H1 (cell line): ENCODE measurements at regions not wholly inside any gene's neighbourhood (a gene's known extent, or its start where the extent isn't known, plus 50 kb on each side); places are given as distances from the start of the nearest gene placed in this dataset.

Experiments
- ATF2 ChIP-seq: IDR thresholded peaks from 2 replicates; pipeline ENCODE4 v1.6.1; 2012; ENCODE audit warnings: low read length, inconsistent platforms
- CREB1 ChIP-seq: IDR thresholded peaks from 2 replicates; pipeline ENCODE4 v1.6.1; 2012; ENCODE audit warnings: inconsistent platforms
- EP300 ChIP-seq, 2 experiments: IDR thresholded peaks; 1 replicate in 1 of 2; 2 replicates in 1 of 2; pipeline ENCODE4 v1.6.1; 2011 to 2012; ENCODE audit warnings: low read depth in 2 of 2, low read length in 2 of 2, mild to moderate bottlenecking in 2 of 2, borderline replicate concordance in 1 of 2, inconsistent platforms in 1 of 2, moderate library complexity in 1 of 2
- FOSL1 ChIP-seq: IDR thresholded peaks from 2 replicates; pipeline ENCODE4 v1.6.1; 2011; ENCODE audit warnings: mild to moderate bottlenecking, low read depth, low read length, moderate library complexity; ENCODE audit not compliant: insufficient read depth
- RFX5 ChIP-seq: IDR thresholded peaks from 2 replicates; pipeline ENCODE4 v1.6.1; 2011; ENCODE audit warnings: low read depth, low read length, improper control_type of control experiment, borderline replicate concordance
- RNF2 ChIP-seq: fragments of 200-900, 300-1000 bp; sonication (generic); IDR thresholded peaks from 2 replicates; pipeline ENCODE4 v1.7.1; 2016; ENCODE audit warnings: borderline replicate concordance, low read depth, mild to moderate bottlenecking, antibody characterized with exemption, low read length; ENCODE audit not compliant: poor library complexity, severe bottlenecking; ENCODE audit errors: missing control alignments
- USF2 ChIP-seq: IDR thresholded peaks from 2 replicates; pipeline ENCODE4 v1.6.1; 2011; ENCODE audit warnings: low read length, improper control_type of control experiment
- TF ChIP-seq, protein P1 (sequence below): IDR thresholded peaks from 2 replicates; pipeline ENCODE4 v1.6.1; 2011; ENCODE audit warnings: low read depth, mild to moderate bottlenecking, low read length; ENCODE audit not compliant: insufficient read depth
- TF ChIP-seq, protein P2 (sequence below), 3 experiments: IDR thresholded peaks; 1 replicate in 2 of 3; 2 replicates in 1 of 3; pipeline versions ENCODE4 v1.5.1 to v1.6.1; 2011; ENCODE audit warnings: low read length in 3 of 3, mild to moderate bottlenecking in 3 of 3, inconsistent platforms in 2 of 3, low read depth in 1 of 3, moderate library complexity in 1 of 3; ENCODE audit not compliant: insufficient read depth in 1 of 3; ENCODE audit errors: control extremely low read depth in 1 of 3

DNA sequence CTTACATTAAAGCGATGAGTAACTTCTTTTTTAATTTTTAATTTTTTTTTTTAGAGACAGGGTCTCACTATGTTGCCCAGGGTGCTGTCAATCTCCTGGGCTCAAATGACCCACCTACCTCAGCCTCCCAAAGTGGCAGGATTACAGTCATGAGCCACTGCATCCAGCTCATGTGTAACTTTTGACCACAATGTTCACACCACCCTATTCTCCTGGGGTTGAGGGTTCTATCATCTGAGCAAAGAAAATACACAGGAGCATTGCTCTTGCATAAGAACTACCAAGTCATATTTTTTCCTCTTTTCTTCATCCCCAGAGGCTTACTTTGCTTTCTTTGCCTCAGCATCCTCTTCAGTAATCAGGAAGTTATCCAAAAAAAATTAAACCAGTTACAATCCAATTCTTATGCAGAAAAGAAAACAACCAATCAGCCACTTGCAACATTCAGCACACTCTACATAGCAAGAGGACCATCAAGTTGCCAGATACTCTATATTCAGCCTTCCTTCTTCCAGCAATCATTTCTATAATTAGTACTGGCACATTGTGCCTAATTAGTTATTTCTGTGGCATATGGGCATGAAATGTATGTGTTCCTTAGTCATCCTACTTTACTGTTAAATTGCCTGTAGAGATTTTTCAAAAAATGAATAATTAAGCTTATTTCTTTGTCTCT, 345.6 kb downstream of the AKAIN1 start:
- TF ChIP-seq, protein P1, sequence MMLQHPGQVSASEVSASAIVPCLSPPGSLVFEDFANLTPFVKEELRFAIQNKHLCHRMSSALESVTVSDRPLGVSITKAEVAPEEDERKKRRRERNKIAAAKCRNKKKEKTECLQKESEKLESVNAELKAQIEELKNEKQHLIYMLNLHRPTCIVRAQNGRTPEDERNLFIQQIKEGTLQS: no peak
- no peak for TF ChIP-seq RNF2
- TF ChIP-seq FOSL1: no peak
- TF ChIP-seq EP300 (IDR thresholded peaks at IDR 0.05; ENCODE audit: borderline replicate concordance in 1 of 2, low read depth in 2 of 2, low read length in 2 of 2): no peak
- TF ChIP-seq ATF2: no peak
- no peak for TF ChIP-seq RFX5
- TF ChIP-seq USF2: no peak
- TF ChIP-seq, protein P2, sequence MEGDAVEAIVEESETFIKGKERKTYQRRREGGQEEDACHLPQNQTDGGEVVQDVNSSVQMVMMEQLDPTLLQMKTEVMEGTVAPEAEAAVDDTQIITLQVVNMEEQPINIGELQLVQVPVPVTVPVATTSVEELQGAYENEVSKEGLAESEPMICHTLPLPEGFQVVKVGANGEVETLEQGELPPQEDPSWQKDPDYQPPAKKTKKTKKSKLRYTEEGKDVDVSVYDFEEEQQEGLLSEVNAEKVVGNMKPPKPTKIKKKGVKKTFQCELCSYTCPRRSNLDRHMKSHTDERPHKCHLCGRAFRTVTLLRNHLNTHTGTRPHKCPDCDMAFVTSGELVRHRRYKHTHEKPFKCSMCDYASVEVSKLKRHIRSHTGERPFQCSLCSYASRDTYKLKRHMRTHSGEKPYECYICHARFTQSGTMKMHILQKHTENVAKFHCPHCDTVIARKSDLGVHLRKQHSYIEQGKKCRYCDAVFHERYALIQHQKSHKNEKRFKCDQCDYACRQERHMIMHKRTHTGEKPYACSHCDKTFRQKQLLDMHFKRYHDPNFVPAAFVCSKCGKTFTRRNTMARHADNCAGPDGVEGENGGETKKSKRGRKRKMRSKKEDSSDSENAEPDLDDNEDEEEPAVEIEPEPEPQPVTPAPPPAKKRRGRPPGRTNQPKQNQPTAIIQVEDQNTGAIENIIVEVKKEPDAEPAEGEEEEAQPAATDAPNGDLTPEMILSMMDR (IDR thresholded peaks at IDR 0.05; ENCODE audit: control extremely low read depth in 1 of 3, insufficient read depth in 1 of 3, low read depth in 1 of 3, low read length in 3 of 3): no peak
- no peak for TF ChIP-seq CREB1
